ENCODE measurements at regions not wholly inside any gene's neighbourhood (a gene's known extent, or its start where the extent isn't known, plus 50 kb on each side); places are given as distances from the start of the nearest gene placed in this dataset.
"Not testable (repeated sequence)": the region's sequence is repeated elsewhere in the genome, so short reads cannot be mapped to it uniquely, and the experiment has no call there.

- not testable (repeated sequence) for ATAC-seq
Measured at GRCh38 chr3:11735111-11735510, 91.4 kb upstream of the VGLL4 start.

GRCh38 chr3:11733914-11734313 lies 90.2 kb upstream of the VGLL4 start:
- no peak for ATAC-seq
- TF ChIP-seq POU6F1 (CRISPR knock-in tag; IDR thresholded peaks at IDR 0.05; ENCODE audit: borderline replicate concordance, low read depth) = no peak
- no peak for TF ChIP-seq ARNTL (CRISPR knock-in tag; IDR thresholded peaks at IDR 0.05; ENCODE audit: borderline replicate concordance, low read depth)
- no peak for TF ChIP-seq OSR1 (CRISPR knock-in tag; IDR thresholded peaks at IDR 0.05)
- no peak for TF ChIP-seq GLIS3 (CRISPR knock-in tag; IDR thresholded peaks at IDR 0.05)
- TF ChIP-seq ZFP30 (CRISPR knock-in tag; IDR thresholded peaks at IDR 0.05) = no peak
- no peak for TF ChIP-seq ZNF70 (CRISPR knock-in tag; IDR thresholded peaks at IDR 0.05)
- TF ChIP-seq TCF4 (CRISPR knock-in tag; IDR thresholded peaks at IDR 0.05; ENCODE audit: borderline replicate concordance) = no peak

GRCh38 chr3:11727207-11727606 lies 83.5 kb upstream of the VGLL4 start:
- TF ChIP-seq ZFP30 (CRISPR knock-in tag; IDR thresholded peaks at IDR 0.05) = no peak
- no peak for TF ChIP-seq CSDC2 (CRISPR knock-in tag; IDR thresholded peaks at IDR 0.05)
- no peak for TF ChIP-seq ZNF565 (CRISPR knock-in tag; conservative IDR thresholded peaks at IDR 0.05; ENCODE audit: low read depth)
- TF ChIP-seq CSRNP3 (CRISPR knock-in tag; IDR thresholded peaks at IDR 0.05) = no peak
- no peak for TF ChIP-seq TCF4 (CRISPR knock-in tag; IDR thresholded peaks at IDR 0.05; ENCODE audit: borderline replicate concordance)
- TF ChIP-seq ZNF70 (CRISPR knock-in tag; IDR thresholded peaks at IDR 0.05) = no peak
- no peak for TF ChIP-seq ARNTL (CRISPR knock-in tag; IDR thresholded peaks at IDR 0.05; ENCODE audit: borderline replicate concordance, low read depth)
- ATAC-seq = no peak

GRCh38 chr3:11726146-11726545 lies 82.4 kb upstream of the VGLL4 start:
- no peak for TF ChIP-seq ZNF565 (CRISPR knock-in tag; conservative IDR thresholded peaks at IDR 0.05; ENCODE audit: low read depth)
- no peak for TF ChIP-seq ARNTL (CRISPR knock-in tag; IDR thresholded peaks at IDR 0.05; ENCODE audit: borderline replicate concordance, low read depth)
- no peak for TF ChIP-seq OSR1 (CRISPR knock-in tag; IDR thresholded peaks at IDR 0.05)
- no peak for TF ChIP-seq ZNF8 (CRISPR knock-in tag; IDR thresholded peaks at IDR 0.05)
- no peak for TF ChIP-seq ZFP30 (CRISPR knock-in tag; IDR thresholded peaks at IDR 0.05)
- no peak for TF ChIP-seq ZC3H10 (CRISPR knock-in tag; IDR thresholded peaks at IDR 0.05)
- no peak for TF ChIP-seq CREB5 (CRISPR knock-in tag; IDR thresholded peaks at IDR 0.05; ENCODE audit: low read depth)
- TF ChIP-seq BACH2 (CRISPR knock-in tag; IDR thresholded peaks at IDR 0.05; ENCODE audit: borderline replicate concordance) = no peak
- no peak for TF ChIP-seq POU6F1 (CRISPR knock-in tag; IDR thresholded peaks at IDR 0.05; ENCODE audit: borderline replicate concordance, low read depth)
- TF ChIP-seq ZNF70 (CRISPR knock-in tag; IDR thresholded peaks at IDR 0.05) = no peak
- TF ChIP-seq TSHZ2 (CRISPR knock-in tag; IDR thresholded peaks at IDR 0.05) = no peak
- no peak for TF ChIP-seq ESRRG (CRISPR knock-in tag; IDR thresholded peaks at IDR 0.05)
- TF ChIP-seq ISL1 (CRISPR knock-in tag; IDR thresholded peaks at IDR 0.05) = no peak
- TF ChIP-seq TCF4 (CRISPR knock-in tag; IDR thresholded peaks at IDR 0.05; ENCODE audit: borderline replicate concordance) = no peak
- no peak for TF ChIP-seq PATZ1 (CRISPR knock-in tag; IDR thresholded peaks at IDR 0.05; ENCODE audit: borderline replicate concordance)
- no peak for TF ChIP-seq ZFP3 (CRISPR knock-in tag; IDR thresholded peaks at IDR 0.05)
- TF ChIP-seq RARB (CRISPR knock-in tag; IDR thresholded peaks at IDR 0.05) = no peak
- no peak for TF ChIP-seq CSDC2 (CRISPR knock-in tag; IDR thresholded peaks at IDR 0.05)
- ATAC-seq = no peak

- not testable (repeated sequence) for ATAC-seq
Measured at GRCh38 chr3:11725340-11725641, 81.6 kb upstream of the VGLL4 start.
